HFFc6 (cell line): ENCODE measurements at regions not wholly inside any gene's neighbourhood (a gene's known extent, or its start where the extent isn't known, plus 50 kb on each side); places are given as distances from the start of the nearest gene placed in this dataset.

Experiments used
- DNase-seq: peaks from one replicate; pipeline ENCODE4 v3.0.0-alpha.2; 2018
- H3K27ac Mint-ChIP-seq: 2 replicates; pipeline ENCODE4 v1.8.0; 2020; ENCODE audit warnings: mild to moderate bottlenecking, mixed read lengths
- H3K27me3 Mint-ChIP-seq: 2 replicates; pipeline ENCODE4 v1.8.0; 2021; ENCODE audit warnings: mild to moderate bottlenecking, moderate library complexity, mixed read lengths; ENCODE audit not compliant: insufficient read depth
- H3K36me3 Mint-ChIP-seq: 2 replicates; pipeline ENCODE4 v1.8.0; 2021; ENCODE audit warnings: low read depth, mixed read lengths
- H3K4me1 Mint-ChIP-seq: 2 replicates; pipeline ENCODE4 v1.8.0; 2020; ENCODE audit warnings: low read depth, mixed read lengths
- H3K4me3 Mint-ChIP-seq: 2 replicates; pipeline ENCODE4 v1.8.0; 2020; ENCODE audit warnings: mild to moderate bottlenecking, moderate library complexity, mixed read lengths
- H3K9me3 Mint-ChIP-seq: 2 replicates; pipeline ENCODE4 v1.8.0; 2020; ENCODE audit warnings: mild to moderate bottlenecking, mixed read lengths
- TF ChIP-seq, protein P1 (sequence below): fragments of 200-600 bp; sonication (generic); IDR thresholded peaks from 2 replicates; pipeline ENCODE4 v1.5.0; 2021; ENCODE audit warnings: antibody characterized with exemption, mild to moderate bottlenecking

DNA sequence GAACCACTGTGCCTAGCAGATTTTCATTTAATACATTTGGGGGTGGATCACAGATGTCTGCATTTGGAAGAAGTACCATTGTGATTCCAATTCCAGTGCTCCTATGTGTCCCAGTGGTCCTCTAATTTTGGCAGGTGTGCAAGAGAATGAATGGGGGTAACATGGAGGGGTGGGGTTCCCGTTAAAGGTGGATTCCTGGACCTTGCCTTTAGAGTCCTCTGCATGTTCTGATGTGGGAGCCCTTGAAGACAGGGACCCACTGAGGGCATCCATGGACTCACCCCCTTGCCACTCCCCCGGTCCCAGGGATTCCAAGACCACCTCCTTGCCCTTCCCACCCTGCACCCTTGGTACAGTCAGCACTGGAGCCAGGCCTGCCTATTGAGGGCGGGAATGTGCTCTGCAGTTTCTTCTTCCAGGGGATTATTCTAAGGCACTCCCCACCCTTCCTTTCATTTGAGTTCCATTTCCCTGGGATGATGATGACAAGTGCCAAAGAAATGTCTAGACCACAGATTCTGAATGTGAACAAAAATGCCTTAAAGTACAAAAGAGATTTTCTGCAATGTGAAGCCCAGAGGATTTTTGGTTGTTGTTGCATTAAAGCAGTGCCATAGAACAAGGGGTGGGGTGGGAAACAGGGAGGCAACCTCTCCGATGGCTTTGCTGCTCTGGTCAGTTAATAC, 119.4 kb upstream of the PTCH1 start:
- no peak overlapping the region for H3K4me3 Mint-ChIP-seq
- H3K4me1 Mint-ChIP-seq, result no peaks in the 10 kb centered on the region
- peaks cover 5% of the 10 kb centered on the region for H3K27me3 Mint-ChIP-seq
- no peaks in the 10 kb centered on the region for H3K9me3 Mint-ChIP-seq
- H3K27ac Mint-ChIP-seq, result no peak overlapping the region
- DNase-seq, result no peak
- TF ChIP-seq, protein P1, sequence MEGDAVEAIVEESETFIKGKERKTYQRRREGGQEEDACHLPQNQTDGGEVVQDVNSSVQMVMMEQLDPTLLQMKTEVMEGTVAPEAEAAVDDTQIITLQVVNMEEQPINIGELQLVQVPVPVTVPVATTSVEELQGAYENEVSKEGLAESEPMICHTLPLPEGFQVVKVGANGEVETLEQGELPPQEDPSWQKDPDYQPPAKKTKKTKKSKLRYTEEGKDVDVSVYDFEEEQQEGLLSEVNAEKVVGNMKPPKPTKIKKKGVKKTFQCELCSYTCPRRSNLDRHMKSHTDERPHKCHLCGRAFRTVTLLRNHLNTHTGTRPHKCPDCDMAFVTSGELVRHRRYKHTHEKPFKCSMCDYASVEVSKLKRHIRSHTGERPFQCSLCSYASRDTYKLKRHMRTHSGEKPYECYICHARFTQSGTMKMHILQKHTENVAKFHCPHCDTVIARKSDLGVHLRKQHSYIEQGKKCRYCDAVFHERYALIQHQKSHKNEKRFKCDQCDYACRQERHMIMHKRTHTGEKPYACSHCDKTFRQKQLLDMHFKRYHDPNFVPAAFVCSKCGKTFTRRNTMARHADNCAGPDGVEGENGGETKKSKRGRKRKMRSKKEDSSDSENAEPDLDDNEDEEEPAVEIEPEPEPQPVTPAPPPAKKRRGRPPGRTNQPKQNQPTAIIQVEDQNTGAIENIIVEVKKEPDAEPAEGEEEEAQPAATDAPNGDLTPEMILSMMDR, result no peak
- no peaks in the 10 kb centered on the region for H3K36me3 Mint-ChIP-seq

GRCh38 chr9:95634536-95634935, 117.8 kb upstream of the PTCH1 start:
- Mint-ChIP-seq H3K4me3 (no peak overlapping the region), H3K27me3 (peaks cover 5% of the 10 kb centered on the region), H3K9me3 (no peaks in the 10 kb centered on the region), H3K4me1 (no peaks in the 10 kb centered on the region), H3K27ac (no peak overlapping the region), H3K36me3 (no peaks in the 10 kb centered on the region)
- TF ChIP-seq, protein P1, result no peak
- DNase-seq, result no peak

- H3K4me1 Mint-ChIP-seq, result no peaks in the 10 kb centered on the region
- H3K27me3 Mint-ChIP-seq, result peaks cover 5% of the 10 kb centered on the region
- no peaks in the 10 kb centered on the region for H3K9me3 Mint-ChIP-seq
Observed at GRCh38 chr9:95634114-95634513, 117.3 kb upstream of the PTCH1 start.

DNA sequence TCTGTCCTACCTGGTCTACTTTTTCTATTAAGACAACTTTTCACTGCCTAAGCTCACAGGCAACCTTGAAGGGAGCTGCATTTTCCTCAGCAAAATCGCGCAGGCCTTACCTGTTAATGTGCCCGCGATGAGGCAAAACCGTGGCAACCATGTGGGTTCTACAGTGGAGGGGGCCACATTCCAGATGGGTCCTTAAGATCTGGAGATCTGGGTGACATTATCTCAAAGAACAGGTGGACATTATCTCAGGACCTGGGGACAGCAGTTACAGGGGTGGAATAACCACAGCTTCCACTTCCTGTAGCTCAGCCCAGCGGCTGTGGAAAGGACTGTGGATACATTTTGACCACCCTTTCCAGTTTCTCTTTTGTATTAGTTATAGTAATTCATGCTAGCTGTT, 112.8 kb upstream of the PTCH1 start:
- H3K9me3 Mint-ChIP-seq, result no peaks in the 10 kb centered on the region; the same call in 1 of the 2 replicates
- no peak overlapping the region for H3K27ac Mint-ChIP-seq
- H3K4me3 Mint-ChIP-seq, result no peak overlapping the region
- no peaks in the 10 kb centered on the region for H3K36me3 Mint-ChIP-seq
- H3K27me3 Mint-ChIP-seq, result peaks cover 6% of the 10 kb centered on the region
- TF ChIP-seq, protein P1, result no peak
- no peak for DNase-seq
- H3K4me1 Mint-ChIP-seq, result peaks cover 9% of the 10 kb centered on the region

More at GRCh38 chr9:95634114-95634513, 117.3 kb upstream of the PTCH1 start:
- DNase-seq, result no peak
- Mint-ChIP-seq H3K36me3 (no peaks in the 10 kb centered on the region), H3K4me3 (no peak overlapping the region), H3K27ac (no peak overlapping the region)
- TF ChIP-seq, protein P1, result no peak

DNA sequence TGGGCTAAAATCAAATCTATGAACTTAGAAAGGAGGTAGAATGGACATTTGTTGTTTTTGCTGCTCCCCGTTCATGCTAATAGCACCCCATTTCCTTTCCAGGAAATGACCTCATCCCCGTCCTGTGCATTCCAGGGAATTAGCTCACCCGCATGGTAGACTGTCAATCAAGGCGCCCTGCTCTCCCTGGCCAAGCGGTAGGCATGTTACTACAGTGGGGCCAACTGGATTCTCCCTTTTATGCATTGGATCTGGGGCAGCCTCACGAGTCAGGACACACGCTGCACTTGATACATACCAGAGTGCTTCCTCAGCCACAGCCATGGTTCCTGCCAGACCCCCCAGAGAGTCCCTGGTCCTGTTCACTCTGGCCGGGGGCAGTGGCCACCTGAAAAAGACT, 111.0 kb upstream of the PTCH1 start:
- no peak overlapping the region for H3K4me3 Mint-ChIP-seq
- DNase-seq, result peak; percentile 1
- TF ChIP-seq, protein P1, result no peak
- no peak overlapping the region for H3K27ac Mint-ChIP-seq
- no peaks in the 10 kb centered on the region for H3K36me3 Mint-ChIP-seq
- peaks cover 9% of the 10 kb centered on the region for H3K4me1 Mint-ChIP-seq
- no peaks in the 10 kb centered on the region; the same call in 1 of the 2 replicates for H3K9me3 Mint-ChIP-seq
- H3K27me3 Mint-ChIP-seq, result peaks cover 6% of the 10 kb centered on the region
